GM13977 (cell line): ENCODE measurements at regions not wholly inside any gene's neighbourhood (a gene's known extent, or its start where the extent isn't known, plus 50 kb on each side); places are given as distances from the start of the nearest gene placed in this dataset.

Experiments
- DNase-seq: peaks from one replicate; pipeline ENCODE4 v3.0.0; 2012; ENCODE audit warnings: low spot score
- CTCF ChIP-seq: IDR thresholded peaks from 2 replicates; pipeline ENCODE4 v1.5.1; 2012; ENCODE audit warnings: mild to moderate bottlenecking, control low read depth; ENCODE audit not compliant: insufficient read depth; ENCODE audit errors: extremely low read depth, missing control alignments
- in situ Hi-C: fragments of 300-500 bp; cut with MboI; formaldehyde crosslinking; loops from one replicate; pipeline ENCODE4 v1.12.0; 2022; ENCODE audit warnings: low sequenced_read_pairs, low pct_unique_long_range_greater_than_20kb, mixed read lengths, inconsistent platforms; ENCODE audit not compliant: unreplicated experiment

- in situ Hi-C loops = no loop called here
- no peak for DNase-seq
- TF ChIP-seq CTCF = no peak
These were observed 686.3 kb upstream of the SETBP1 start for GRCh38 chr18:43994381-43994780.

- in situ Hi-C loops = no loop called here
- DNase-seq = no peak
- no peak for TF ChIP-seq CTCF
These were observed 666.8 kb upstream of the SETBP1 start for GRCh38 chr18:44013871-44014270.

GRCh38 chr18:44025421-44025820, 655.3 kb upstream of the SETBP1 start:
- no peak for TF ChIP-seq CTCF
- in situ Hi-C loops = no loop called here

GRCh38 chr18:44028109-44028508, 652.6 kb upstream of the SETBP1 start:
- no peak for DNase-seq
- TF ChIP-seq CTCF = no peak
- in situ Hi-C loops = no loop called here

More at GRCh38 chr18:44025421-44025820, 655.3 kb upstream of the SETBP1 start:
- no peak for DNase-seq

- in situ Hi-C loops = no loop called here
- TF ChIP-seq CTCF = no peak
- no peak for DNase-seq
These were observed 649.6 kb upstream of the SETBP1 start for GRCh38 chr18:44031063-44031462.

GRCh38 chr18:44033144-44033701, 647.5 kb upstream of the SETBP1 start:
- TF ChIP-seq CTCF = no peak
- no peak for DNase-seq
- in situ Hi-C loops = no loop called here

GRCh38 chr18:44035554-44035953, 645.1 kb upstream of the SETBP1 start:
- in situ Hi-C loops = no loop called here
- no peak for DNase-seq
- TF ChIP-seq CTCF = no peak
